ENCODE measurements at regions not wholly inside any gene's neighbourhood (a gene's known extent, or its start where the extent isn't known, plus 50 kb on each side); places are given as distances from the start of the nearest gene placed in this dataset.
"Not testable (repeated sequence)": the region's sequence is repeated elsewhere in the genome, so short reads cannot be mapped to it uniquely, and the experiment has no call there.

DNA sequence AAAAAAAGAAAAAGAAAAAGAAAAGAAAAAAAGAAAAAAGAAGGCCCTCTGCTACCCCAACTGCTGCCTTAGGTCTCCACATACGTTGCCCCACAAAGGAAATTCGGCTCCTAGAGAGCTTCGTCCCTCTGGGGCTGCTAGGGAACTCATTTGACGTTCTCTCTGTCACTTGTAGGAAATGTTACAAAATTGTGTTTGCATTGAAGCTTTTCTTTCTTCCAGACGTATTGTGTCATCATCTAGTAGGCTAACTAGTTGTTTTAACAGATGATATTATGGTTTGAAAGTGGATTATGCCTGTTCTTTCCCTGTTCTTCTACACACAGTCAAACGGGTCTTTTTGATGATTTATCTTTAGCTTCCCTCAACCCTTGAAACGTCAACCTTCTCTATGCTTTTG is 125.3 kb downstream of the BDH1 start:
- DNase-seq, result no peak

DNA sequence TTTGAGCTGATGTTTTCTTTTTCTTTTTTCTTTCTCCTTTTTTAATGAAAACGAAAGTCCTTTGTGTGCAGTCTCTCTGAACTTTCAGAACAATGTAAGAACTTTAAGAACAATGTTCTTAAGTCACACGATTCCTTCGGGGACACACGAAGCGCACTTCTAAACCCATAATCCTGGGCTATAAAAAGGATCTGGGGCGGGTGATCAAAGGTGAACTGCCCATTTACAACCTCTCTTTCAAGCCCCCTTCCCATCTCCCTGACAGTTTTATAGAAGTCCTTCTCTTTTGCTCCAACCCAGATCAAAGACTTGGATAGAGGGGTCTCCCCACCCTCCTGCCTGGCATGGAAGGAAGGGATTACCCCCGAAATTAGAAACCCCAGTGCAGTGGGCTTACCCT is 126.8 kb downstream of the BDH1 start:
- no peak for DNase-seq

DNA sequence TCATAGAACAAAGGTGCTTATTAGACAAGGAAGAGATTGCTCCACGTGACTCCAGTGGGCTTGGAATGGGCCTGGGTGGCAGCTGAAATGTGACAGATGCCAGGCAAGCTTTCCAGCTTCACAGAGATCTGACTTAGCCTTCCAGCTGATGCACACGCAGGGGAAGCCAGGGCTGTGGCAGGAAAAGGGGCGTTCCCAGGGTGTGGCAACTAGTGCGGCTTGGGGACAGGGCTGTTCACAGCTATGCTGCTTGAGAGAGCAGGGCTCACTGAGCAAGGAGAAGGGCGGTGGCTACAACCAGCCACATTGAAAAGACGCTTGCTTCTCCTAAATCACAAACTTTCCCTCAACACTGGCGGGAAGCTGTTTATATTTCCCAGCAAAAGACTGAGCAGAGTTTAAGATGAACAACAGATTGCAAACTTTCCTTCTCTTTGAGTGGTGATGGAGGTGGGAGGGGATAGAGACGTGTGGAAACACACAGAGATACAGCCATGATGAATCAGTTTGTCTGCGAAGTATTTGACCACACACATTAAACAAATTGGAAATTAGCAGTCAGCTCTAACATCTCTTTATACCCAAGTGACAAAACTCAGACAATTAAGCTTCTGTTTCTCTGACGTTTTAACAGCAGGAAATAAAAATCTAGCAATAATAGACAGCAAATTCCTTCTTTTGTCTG is 127.5 kb downstream of the BDH1 start:
- DNase-seq, result no peak

DNA sequence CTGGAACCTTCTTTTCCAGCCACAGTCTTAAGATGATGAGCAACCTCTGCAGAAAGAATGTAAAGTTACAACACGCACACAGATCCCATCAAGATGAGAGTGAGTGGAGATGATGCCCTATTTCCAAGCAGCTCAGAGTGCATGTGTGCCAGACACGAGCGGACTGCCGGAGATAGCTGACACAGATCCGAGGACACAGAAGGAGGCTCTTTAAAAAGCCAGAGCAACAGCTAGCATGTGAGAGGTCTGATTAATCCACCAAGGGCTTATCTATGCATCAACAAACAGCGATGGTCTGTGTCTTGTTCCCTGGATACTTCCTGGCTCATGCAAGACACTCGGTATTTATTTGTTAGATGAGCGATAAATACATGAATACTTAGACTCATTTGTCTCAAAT is 128.6 kb upstream of the DLG1 start:
- DNase-seq, result no peak

DNA sequence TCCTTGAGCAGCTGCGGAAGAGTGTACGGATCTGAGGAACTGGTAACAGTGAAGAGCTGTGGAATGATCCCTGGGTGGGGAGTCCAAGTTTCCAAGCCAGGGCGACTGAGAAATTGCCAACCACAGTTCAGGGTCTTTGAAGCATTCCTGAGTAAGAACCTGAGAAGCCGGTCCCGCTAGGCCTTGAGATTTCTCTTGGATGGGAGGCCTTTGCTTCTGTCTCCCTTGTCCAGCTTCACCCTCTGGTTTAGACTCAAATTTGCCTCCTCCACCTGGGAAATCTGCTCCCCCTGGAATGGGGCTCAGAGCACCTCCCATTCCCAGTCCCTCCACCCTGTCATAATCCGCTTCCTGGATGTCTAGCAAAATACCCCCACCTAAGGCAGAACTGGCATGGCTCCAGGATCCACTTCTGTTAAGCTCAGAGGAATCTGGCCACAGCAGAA is 127.7 kb upstream of the DLG1 start:
- no peak for DNase-seq

DNA sequence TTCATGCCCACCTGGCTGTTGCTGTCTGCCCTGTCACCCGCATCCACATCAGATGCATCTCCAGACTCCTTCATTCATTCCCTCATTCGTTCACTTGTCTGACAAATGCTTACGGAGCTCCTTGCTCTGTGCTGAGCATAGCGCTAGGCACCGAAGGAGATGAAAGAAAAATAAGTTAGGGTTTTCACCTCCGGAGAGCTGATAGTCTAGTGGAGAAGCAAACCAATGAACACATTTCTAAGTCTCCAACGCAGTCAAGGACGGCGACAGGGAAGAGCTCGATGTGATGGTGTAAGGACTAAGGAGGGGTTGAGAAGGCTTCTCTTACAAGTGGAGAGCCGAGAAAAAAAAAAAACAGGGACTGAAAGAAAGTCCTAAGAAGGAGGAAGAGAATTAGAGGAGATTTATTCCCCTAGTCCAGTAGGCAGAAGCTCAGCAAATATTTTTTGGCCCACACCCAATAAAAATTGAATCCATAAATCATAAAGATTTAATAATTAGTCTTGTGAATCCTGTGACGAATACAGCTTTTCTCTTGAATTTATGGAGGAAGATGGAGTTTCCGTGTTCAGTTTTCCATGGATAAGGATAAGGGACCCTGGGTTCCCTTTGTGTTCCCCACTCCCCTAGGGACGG is 127.2 kb upstream of the DLG1 start:
- no peak for DNase-seq

DNA sequence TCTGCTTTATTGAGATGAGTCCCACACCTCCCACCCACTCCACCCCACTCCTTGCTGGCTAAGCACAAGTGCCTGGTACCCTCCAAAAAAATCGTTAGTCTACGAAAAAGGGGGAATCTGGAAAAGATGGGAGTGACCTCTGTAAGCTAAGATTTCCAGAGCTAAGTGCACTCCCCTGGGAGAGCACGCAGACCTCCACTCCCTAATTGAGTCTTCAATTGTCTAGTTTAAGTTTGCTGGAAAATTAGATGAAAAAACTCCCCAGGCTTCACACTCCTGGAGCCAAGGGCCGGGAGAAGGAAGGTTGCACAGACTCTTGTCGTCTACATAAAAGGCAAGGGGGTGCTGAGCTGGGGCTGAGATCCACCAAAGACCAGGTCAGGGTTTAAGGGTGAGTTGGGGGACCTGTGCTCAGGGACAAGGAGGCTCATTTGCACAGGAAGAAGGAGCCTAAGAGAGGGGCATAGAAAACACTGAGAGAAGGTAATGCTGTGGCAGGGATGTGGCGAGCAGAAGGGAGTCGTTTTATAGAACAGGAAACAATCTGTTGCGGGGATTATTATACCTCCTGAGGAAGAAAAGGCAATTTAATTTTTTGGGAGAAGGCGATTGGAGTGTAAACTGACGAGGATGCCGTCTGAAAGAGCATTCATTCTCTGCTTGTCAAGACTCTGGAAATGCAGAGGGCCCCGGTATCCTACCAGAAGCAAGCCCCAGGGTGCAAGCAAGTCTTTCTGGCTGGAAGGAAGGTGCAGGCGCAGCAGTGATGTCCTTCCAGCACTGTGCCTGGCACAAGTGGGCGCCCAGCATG is 126.5 kb upstream of the DLG1 start:
- DNase-seq, result no peak

DNA sequence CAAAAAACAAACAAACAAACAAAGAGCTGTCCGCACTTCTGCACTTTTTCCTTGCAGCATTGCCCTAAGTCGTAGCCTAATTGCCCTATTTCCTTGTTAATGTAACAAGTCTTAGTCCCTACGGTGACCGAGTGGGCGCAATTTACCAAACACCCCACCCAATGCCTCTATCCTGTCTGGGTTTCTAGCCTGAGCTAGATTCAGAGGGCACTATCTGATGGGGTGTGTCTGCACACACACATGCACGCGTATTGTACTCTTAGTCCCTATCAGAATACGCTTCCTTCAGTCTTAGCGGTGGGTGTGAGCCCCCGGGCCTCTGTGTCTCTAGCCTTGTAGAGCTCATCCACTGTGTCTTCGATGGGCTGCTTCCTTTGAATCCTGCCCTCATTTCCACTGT is 125.9 kb upstream of the DLG1 start:
- DNase-seq, result no peak

DNA sequence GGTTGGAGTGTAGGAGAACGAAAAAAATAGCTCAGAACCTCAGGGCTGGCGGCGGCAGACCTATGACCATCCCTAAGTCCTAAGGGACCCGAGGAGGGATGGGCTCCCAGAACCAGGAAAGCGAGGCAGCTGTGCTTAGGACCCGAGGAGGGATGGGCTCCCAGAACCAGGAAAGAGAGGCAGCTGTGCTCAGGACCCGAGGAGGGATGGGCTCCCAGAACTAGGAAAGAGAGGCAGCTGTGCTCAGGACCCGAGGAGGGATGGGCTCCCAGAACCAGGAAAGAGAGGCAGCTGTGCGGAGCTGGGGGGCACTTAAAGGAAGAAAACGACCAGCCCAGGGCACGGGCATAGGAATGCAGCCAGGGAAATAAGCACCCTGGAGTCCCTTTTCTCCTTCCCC is 125.0 kb upstream of the DLG1 start:
- no peak for DNase-seq

DNA sequence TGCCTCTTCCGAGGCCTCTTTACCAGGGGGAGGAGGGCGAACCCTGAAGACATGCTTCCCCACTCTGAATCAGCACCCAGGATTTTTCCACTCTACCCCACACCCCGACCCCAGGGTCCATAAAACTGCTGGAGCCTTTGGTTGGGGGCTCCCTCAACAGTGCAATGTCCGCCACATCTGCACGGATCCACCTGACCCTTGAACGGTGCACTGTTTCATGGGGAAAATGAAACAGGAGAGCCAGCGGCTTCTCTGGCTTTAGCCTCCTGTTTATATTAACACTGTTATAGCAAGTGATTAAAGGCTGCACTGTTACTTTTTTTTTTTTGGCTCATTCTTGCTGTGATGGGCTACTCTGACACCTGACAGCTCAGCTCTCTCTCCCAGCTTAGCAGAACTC is 124.1 kb upstream of the DLG1 start:
- DNase-seq, result no peak

DNA sequence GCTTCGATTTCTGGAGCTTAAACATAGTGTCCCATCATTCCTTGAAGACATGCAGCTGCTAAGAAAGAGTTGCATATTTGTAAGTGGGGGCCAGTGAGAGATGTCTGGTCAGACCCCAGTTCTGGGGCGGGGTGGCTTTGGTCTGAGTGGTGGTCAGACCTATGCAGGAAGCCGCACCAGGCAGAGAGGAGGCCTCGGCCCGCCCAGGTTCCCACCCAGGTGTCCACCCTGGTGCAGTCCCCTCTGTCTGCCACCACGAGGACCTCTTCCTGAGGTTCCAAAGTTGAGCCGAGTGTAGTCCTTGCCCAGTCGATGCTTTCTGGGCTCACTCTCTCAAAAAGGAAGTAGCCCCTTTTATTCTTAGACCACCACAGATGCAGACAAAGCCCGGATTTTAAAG is 122.6 kb upstream of the DLG1 start:
- no peak for DNase-seq

DNA sequence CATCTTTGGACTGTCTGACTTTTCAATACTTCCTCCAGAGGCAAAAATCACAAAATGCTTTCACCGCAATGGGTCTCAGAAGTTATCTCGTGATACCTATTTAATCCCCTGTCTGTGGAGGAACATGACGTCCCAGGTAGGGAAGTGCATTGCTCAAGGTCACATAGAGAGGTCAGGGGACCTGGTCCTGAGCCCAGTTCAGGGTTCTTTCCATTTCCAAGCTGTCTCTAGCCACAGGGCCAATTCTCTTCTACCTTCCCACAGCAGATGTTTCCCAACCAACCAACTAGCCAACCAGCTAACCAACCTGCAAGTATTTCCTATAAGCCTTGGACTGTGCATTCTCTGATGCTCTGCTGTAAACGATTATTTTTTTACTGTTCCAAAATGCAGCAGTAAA is 122.2 kb upstream of the DLG1 start:
- no peak for DNase-seq

DNA sequence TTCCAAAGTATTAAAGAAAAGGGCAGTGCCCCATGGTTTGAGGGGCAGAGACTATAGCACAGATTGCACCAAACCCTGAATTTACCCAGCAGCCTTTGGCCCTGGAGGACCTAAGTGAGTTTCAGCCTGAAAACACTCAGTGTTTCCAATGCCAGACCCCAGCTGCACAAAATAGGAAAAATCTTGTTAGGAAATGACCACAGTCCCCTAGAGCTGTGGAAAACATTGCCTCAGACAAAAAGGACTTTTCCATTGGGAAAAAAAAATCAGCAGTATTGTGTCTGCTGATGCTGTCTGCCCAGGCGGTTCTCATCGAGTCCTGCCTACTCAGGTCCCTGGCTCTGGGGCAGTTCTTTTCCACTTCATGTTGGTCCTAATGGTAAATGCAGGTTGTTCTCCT is 121.7 kb upstream of the DLG1 start:
- DNase-seq, result no peak

DNA sequence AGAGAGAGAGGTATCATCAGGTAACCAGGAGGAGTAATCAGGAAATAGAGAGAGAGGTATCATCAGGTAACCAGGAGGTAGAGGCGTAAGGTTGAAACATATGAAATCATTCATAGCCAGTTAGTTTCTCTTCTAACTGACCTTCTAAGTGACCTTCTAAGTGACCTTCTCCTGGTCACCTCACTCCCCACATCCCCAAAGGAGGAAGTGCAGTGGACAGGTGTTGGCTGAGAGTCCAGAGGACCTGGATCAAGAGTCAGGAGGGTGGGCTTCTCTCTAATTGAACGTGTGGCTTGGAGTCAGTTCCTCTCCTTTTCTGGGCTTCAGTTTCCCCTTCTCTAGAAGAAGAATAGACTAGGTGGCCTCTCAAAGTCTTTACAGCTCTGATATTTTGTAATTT is 121.3 kb upstream of the DLG1 start:
- DNase-seq, result no peak

DNA sequence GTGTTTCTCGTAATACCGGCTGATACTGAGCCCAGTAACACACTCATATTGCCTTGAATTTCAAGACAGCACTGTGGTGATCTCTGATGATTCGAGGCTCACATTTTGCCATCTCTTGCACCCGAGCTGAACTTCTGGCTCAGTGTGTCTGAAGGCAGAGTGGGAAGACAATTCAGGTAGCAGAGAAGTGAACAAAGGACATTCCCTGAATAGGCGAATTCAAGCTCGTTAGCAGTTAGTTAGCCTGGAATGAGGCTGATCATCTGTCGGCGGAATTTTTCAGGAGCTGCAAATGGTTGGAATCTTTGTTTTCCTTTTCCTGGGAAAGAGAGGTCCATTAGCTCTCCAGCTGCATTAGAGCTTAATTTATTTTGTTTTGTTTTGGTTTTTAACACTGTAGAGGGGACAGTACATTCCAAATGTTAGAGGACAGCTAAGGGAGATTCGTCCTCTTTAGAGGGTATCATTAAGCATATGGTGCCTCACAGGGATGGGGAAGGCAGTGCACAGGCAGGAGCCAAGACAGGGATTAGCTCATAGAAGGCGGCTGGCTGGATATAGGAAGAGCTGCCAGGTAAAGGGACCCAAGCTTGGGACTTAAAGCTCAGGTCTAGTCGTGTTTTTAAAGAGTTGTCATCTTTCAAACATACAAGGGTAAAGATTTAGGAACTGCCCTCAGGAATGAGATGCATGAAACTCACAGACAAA is 119.7 kb upstream of the DLG1 start:
- DNase-seq, result no peak

DNA sequence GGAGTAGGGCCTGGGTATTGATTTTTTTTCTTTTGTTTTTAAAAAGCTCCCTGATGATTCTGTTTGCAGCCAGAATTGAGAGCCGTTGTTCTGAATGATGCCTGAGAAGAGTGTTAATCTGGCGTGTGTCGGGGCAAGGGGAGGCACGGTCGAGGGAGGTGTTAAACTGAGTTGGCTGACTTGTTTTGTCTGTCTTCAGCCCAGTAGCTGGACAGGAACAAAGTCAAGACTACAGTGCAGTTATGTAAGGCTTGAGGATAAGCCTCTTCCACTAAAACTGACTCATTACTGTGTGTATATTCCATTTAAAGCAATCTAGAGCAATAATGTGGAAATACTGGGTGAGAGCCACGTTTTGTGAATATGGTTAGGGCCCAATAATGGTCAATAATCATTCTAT is 119.0 kb upstream of the DLG1 start:
- no peak for DNase-seq

DNA sequence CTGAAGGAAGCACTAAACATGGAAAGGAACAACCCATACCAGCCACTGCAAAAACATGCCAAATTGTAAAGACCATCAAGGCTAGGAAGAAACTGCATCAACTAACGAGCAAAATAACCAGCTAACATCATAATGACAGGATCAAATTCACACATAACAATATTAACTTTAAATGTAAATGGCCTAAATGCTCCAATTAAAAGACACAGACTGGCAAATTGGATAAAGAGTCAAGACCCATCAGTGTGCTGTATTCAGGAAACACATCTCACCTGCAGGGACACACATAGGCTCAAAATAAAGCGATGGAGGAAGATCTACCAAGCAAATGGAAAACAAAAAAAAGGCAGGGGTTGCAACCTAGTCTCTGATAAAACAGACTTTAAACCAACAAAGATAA is 113.5 kb upstream of the DLG1 start:
- not testable (repeated sequence) for DNase-seq

DNA sequence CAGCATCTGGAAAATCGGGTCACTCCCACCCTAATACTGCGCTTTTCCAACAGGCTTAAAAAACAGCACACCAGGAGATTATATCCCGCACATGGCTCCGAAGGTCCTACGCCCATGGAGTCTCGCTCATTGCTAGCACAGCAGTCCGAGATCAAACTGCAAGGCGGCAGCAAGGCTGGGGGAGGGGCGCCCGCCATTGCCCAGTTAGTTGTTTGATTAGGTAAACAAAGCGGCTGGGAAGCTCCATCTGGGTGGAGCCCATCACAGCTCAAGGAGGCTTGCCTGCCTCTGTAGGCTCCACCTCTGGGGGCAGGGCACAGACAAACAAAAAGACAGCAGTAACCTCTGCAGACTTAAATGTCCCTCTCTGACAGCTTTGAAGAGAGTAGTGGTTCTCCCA is 111.8 kb upstream of the DLG1 start:
- not testable (repeated sequence) for DNase-seq

DNA sequence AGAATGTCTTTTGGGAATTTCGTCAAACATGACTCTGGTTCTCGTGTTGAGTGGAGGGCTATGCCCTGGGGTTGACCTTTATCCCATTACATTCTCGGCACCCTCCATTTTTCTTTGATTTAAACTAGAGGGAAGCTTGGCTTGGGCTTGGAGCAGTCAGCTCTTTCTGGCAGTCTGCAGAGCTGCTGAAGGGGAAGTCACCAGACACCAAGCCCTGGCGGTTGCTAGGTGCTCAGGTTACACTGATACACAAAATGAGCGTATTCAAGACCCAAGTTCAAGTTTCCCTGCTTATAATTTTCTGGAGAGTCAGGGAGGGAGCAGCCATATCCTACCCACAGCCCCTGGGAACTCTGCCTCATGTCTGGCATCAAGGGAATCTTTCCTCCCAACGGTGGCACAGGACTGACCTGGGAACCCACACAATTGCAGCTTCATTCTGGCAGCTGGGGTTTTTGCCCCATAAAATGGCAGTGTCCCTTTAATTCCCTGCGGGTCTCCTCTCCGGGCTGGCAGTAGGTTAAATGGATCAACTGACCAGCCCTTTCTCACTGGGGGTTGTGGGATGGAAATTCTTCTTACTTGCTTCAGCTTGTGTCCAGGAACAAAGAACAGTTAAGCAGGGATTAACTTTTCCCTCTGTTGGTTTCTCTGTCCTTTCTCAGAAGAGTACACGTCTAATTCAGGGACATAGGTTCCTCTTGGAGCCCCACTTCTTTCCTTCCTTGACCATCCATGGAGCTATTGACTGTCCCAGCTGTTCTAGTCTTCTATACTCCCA is 110.0 kb upstream of the DLG1 start:
- no peak for DNase-seq

DNA sequence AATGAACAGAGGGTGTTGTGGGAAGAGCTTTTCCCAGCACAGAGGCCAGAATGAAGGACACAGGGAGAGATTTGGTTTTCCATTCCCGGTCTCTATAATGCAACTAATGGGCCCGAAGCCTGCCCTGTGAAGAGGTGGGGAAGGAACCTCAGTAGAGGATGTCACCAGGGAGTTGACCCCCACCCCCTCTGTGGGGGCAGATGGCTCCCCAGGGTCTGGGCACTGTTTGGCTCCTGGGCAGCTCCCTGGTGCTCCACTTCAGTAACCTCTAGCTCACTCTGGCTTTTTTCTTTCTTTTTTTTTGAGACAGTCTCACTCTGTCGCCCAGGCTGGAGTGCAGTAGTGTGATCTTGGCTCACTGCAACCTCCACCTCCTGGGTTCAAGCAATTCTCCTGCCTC is 109.1 kb upstream of the DLG1 start:
- DNase-seq, result no peak

DNA sequence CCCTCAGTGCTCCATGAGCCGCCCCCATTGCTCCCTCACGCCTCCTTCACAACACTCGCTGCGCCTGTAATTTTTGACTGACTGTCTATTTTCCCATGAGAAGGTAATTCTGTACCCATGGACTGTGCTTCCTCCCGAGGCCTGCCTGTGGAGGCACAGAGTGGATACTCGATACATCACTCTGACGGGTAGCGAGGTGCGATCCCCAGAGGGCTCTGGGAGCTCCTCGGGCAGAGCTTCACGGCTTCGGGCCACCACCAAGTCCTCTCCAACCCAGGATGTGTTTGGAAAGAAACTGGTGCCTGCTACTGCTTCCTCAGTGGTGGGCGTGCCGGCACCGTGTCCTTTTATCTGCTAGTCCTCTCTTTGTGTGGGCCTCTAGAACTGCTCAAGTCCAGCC is 108.6 kb upstream of the DLG1 start:
- DNase-seq, result no peak

DNA sequence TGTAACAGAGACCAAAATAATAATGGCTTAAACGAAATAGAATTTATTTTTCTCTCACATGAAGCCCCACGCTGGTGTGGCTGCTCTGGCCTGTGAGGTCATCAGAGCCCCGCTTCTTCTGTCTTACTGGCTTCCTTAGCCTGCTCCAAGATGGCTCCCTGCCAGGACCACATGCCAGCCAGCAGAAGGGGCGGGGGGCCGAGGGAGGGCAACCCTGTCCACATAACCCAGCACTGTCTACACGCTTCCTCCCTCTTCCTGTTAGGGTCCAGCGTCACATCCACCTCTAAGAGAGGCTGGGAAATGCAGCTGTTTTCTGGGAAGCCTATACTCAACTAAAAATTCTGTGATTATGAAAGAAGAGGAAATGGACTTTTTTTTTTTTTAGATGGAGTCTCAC is 107.9 kb upstream of the DLG1 start:
- no peak for DNase-seq

DNA sequence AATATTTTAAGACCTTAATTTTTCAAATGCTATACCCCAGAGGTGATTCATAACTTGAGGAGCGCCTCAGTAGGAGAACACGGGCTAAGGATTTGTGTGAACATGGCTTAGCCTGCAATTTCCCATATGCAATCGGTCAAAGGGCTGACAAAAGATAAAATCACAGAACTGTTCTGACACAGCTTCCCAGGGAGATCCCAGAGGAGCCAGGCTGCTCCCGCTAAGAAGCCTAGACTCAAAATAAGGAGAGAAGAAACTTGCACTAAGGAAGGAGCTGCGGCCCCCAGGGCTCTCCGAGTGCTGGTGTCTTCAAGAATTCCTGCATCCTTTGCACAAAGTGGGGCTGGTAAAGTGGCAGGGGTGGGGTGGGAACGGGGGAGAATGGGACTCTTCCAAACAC is 106.3 kb upstream of the DLG1 start:
- DNase-seq, result no peak

All from retina (tissue), 1 donor.